GM12891 (cell line): ENCODE measurements at regions not wholly inside any gene's neighbourhood (a gene's known extent, or its start where the extent isn't known, plus 50 kb on each side); places are given as distances from the start of the nearest gene placed in this dataset.

ENCODE experiments used
- PAX5 ChIP-seq: IDR thresholded peaks from 2 replicates; pipeline ENCODE4 v1.6.1; 2011; ENCODE audit warnings: low read length, moderate library complexity, mild to moderate bottlenecking; ENCODE audit not compliant: insufficient read depth, severe bottlenecking
- POLR2A ChIP-seq: IDR thresholded peaks from 2 replicates; pipeline ENCODE4 v1.6.1; 2011; ENCODE audit warnings: low read depth, low read length, control low read depth
- POLR2AphosphoS5 ChIP-seq: IDR thresholded peaks from 2 replicates; pipeline ENCODE4 v1.6.1; 2011; ENCODE audit warnings: low read depth, low read length, control low read depth
- POU2F2 ChIP-seq: IDR thresholded peaks from 2 replicates; pipeline ENCODE4 v1.6.1; 2011; ENCODE audit warnings: low read depth, mild to moderate bottlenecking, control low read depth, low read length, moderate library complexity
- SPI1 ChIP-seq: IDR thresholded peaks from 2 replicates; pipeline ENCODE4 v1.6.1; 2011; ENCODE audit warnings: low read depth, low read length, control low read depth
- TAF1 ChIP-seq: IDR thresholded peaks from 2 replicates; pipeline ENCODE4 v1.6.1; 2011; ENCODE audit warnings: low read depth, low read length, control low read depth

- no peak for TF ChIP-seq POLR2A
- no peak for TF ChIP-seq POLR2AphosphoS5
- no peak for TF ChIP-seq TAF1
- no peak for TF ChIP-seq POU2F2
- no peak for TF ChIP-seq SPI1
- TF ChIP-seq PAX5: no peak
Observed at GRCh38 chr2:196257086-196257485, 85.7 kb upstream of the STK17B start.
